ENCODE measurements at regions not wholly inside any gene's neighbourhood (a gene's known extent, or its start where the extent isn't known, plus 50 kb on each side); places are given as distances from the start of the nearest gene placed in this dataset.

DNA sequence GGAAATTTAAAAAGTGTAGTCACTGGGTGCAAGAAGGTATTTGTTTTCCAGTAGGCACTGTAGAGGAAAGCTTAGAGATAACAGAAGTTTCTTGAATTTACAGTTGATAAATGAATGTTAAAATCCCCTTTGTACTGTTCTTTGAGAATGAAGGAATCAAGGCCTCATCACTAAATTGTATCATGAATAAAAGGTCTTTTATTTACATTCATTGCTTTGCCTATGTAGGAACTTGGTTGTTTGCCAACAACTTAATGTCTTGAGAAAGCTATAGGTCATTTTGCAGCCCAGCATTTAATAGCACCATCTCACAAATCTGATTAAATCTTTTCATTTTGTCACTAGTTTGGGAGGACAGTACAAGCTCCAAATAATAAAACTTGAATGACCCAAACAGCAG lies 213.9 kb upstream of the ITGA4 start:
- Mint-ChIP-seq H3K36me3 (ENCODE audit: low read depth, unreplicated experiment) (no peaks in the 10 kb centered on the region), H3K4me1 (ENCODE audit: low read depth, unreplicated experiment) (no peaks in the 10 kb centered on the region), H3K9me3 (ENCODE audit: unreplicated experiment) (no peaks in the 10 kb centered on the region), H3K27me3 (ENCODE audit: low read depth, unreplicated experiment) (no peaks in the 10 kb centered on the region), H3K27ac (ENCODE audit: unreplicated experiment) (no peak overlapping the region), H3K4me3 (ENCODE audit: unreplicated experiment) (no peak overlapping the region)
- Histone ChIP-seq H3K27ac (ENCODE audit: low read depth, low read length) (no peak overlapping the region), H2AFZ (ENCODE audit: low read depth, low read length) (no peak overlapping the region), H3K9ac (ENCODE audit: low read length) (no peak overlapping the region), H3K9me3 (ENCODE audit: insufficient read depth, low read depth, low read length) (no peaks in the 10 kb centered on the region), H3K27me3 (ENCODE audit: insufficient read depth, low read length) (no peaks in the 10 kb centered on the region), H3K4me2 (ENCODE audit: low read length) (no peak overlapping the region), H3K4me3 (ENCODE audit: insufficient read depth, low read depth, low read length) (no peak overlapping the region), H3K79me2 (ENCODE audit: insufficient read depth, low read length) (no peaks in the 10 kb centered on the region), H3K36me3 (ENCODE audit: insufficient read depth, low read length) (no peaks in the 10 kb centered on the region), H4K20me1 (ENCODE audit: insufficient read depth, low read length) (no peaks in the 10 kb centered on the region), H3K4me1 (ENCODE audit: insufficient read depth, low read length) (no peaks in the 10 kb centered on the region)
- DNase-seq (ENCODE audit: low read depth) (no peak), FAIRE-seq (no peak)
- TF ChIP-seq, protein P1, sequence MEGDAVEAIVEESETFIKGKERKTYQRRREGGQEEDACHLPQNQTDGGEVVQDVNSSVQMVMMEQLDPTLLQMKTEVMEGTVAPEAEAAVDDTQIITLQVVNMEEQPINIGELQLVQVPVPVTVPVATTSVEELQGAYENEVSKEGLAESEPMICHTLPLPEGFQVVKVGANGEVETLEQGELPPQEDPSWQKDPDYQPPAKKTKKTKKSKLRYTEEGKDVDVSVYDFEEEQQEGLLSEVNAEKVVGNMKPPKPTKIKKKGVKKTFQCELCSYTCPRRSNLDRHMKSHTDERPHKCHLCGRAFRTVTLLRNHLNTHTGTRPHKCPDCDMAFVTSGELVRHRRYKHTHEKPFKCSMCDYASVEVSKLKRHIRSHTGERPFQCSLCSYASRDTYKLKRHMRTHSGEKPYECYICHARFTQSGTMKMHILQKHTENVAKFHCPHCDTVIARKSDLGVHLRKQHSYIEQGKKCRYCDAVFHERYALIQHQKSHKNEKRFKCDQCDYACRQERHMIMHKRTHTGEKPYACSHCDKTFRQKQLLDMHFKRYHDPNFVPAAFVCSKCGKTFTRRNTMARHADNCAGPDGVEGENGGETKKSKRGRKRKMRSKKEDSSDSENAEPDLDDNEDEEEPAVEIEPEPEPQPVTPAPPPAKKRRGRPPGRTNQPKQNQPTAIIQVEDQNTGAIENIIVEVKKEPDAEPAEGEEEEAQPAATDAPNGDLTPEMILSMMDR (IDR thresholded peaks at IDR 0.05; ENCODE audit: insufficient read depth, low read depth, low read length): no peak
- TF ChIP-seq EZH2 (IDR thresholded peaks at IDR 0.05; ENCODE audit: insufficient read depth, low read length): no peak

DNA sequence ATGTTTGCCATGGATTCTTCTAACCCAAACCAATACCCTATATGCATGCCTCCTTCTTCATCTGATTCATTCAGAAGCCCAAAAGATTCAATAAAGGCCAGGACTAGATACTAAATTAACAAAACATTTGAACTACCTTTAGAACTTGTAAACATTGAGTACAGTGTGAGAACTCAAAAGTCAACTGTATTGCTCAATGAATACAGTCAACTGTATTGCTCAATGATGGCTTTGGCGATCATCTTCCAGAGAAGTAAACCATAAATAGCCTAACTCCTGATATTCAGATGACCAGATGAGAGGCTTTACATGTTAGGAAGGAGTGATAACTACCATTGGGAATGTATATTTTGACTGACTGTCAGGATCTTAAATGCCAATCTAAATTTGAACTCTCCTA lies 206.5 kb upstream of the ITGA4 start:
- H3K4me3 Mint-ChIP-seq (ENCODE audit: unreplicated experiment): no peak overlapping the region
- H3K36me3 ChIP-seq (ENCODE audit: insufficient read depth, low read length): no peaks in the 10 kb centered on the region

More for the DNA sequence above, 206.5 kb upstream of the ITGA4 start:
- no peak overlapping the region for H2AFZ ChIP-seq (ENCODE audit: low read depth, low read length)
- no peak overlapping the region for H3K27ac Mint-ChIP-seq (ENCODE audit: unreplicated experiment)
- H3K4me1 Mint-ChIP-seq (ENCODE audit: low read depth, unreplicated experiment): no peaks in the 10 kb centered on the region
- DNase-seq (ENCODE audit: low read depth): no peak
- H3K27me3 Mint-ChIP-seq (ENCODE audit: low read depth, unreplicated experiment): no peaks in the 10 kb centered on the region
- H3K4me1 ChIP-seq (ENCODE audit: insufficient read depth, low read length): no peaks in the 10 kb centered on the region
- peaks cover 4% of the 10 kb centered on the region for H3K9me3 Mint-ChIP-seq (ENCODE audit: unreplicated experiment)
- H3K9ac ChIP-seq (ENCODE audit: low read length): no peak overlapping the region
- H3K27me3 ChIP-seq (ENCODE audit: insufficient read depth, low read length): no peaks in the 10 kb centered on the region
- no peaks in the 10 kb centered on the region for H3K79me2 ChIP-seq (ENCODE audit: insufficient read depth, low read length)
- no peaks in the 10 kb centered on the region for H3K36me3 Mint-ChIP-seq (ENCODE audit: low read depth, unreplicated experiment)
- no peak overlapping the region for H3K4me2 ChIP-seq (ENCODE audit: low read length)
- TF ChIP-seq, protein P1 (IDR thresholded peaks at IDR 0.05; ENCODE audit: insufficient read depth, low read depth, low read length): no peak
- TF ChIP-seq EZH2 (IDR thresholded peaks at IDR 0.05; ENCODE audit: insufficient read depth, low read length): no peak
- no peaks in the 10 kb centered on the region for H4K20me1 ChIP-seq (ENCODE audit: insufficient read depth, low read length)
- no peak overlapping the region for H3K27ac ChIP-seq (ENCODE audit: low read depth, low read length)
- H3K9me3 ChIP-seq (ENCODE audit: insufficient read depth, low read depth, low read length): no peaks in the 10 kb centered on the region
- no peak overlapping the region for H3K4me3 ChIP-seq (ENCODE audit: insufficient read depth, low read depth, low read length)
- FAIRE-seq: no peak

Data from astrocyte (in vitro differentiated cells and primary cell).